Nephron progenitor cell (in vitro differentiated cells): ENCODE measurements at regions not wholly inside any gene's neighbourhood (a gene's known extent, or its start where the extent isn't known, plus 50 kb on each side); places are given as distances from the start of the nearest gene placed in this dataset.

Source experiments
- DNase-seq: peaks from one replicate; pipeline ENCODE4 v3.0.0; 2021
- H3K27ac Mint-ChIP-seq: 2 replicates; pipeline ENCODE4 v1.8.0; 2021; ENCODE audit warnings: mild to moderate bottlenecking, moderate library complexity, mixed read lengths
- H3K27me3 Mint-ChIP-seq: 2 replicates; pipeline ENCODE4 v1.8.0; 2021; ENCODE audit warnings: mild to moderate bottlenecking, low read depth, mixed read lengths; ENCODE audit not compliant: poor library complexity
- H3K36me3 Mint-ChIP-seq: 2 replicates; pipeline ENCODE4 v1.8.0; 2021; ENCODE audit warnings: low read depth, mixed read lengths
- H3K4me1 Mint-ChIP-seq: 2 replicates; pipeline ENCODE4 v1.8.0; 2021; ENCODE audit warnings: mixed read lengths
- H3K4me3 Mint-ChIP-seq: 2 replicates; pipeline ENCODE4 v1.8.0; 2021; ENCODE audit warnings: mild to moderate bottlenecking, moderate library complexity, mixed read lengths
- H3K9me3 Mint-ChIP-seq: 2 replicates; pipeline ENCODE4 v1.8.0; 2021; ENCODE audit warnings: mild to moderate bottlenecking, moderate library complexity, mixed read lengths
- CTCF ChIP-seq: fragments of 200-600 bp; sonication (generic); IDR thresholded peaks from 2 replicates; pipeline ENCODE4 v1.5.0; 2021; ENCODE audit warnings: antibody characterized with exemption

DNA sequence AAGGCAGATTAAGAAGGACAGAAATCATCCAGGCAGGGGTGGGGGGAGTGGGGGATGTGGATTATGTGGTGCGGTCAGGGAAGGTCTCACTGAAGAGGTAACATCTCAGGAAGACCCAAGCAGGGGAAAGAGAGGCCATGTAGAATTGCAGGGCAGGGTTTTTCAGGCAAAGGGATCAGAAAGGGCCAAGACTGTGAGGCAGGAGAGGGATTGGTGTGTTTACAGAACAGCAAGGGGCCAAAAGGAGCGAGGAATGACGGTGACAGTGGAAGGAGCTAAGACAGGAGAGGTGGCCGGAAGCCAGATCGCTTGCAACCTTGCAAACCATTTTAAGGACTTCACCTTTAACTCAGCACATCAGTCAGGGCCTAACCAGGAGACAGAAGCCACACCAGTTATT is 535.4 kb upstream of the JARID2 start:
- H3K4me3 Mint-ChIP-seq: no peak overlapping the region
- H3K36me3 Mint-ChIP-seq: peaks cover 10% of the 10 kb centered on the region
- TF ChIP-seq CTCF: no peak
- H3K27ac Mint-ChIP-seq: no peak overlapping the region
- peaks cover 3% of the 10 kb centered on the region for H3K27me3 Mint-ChIP-seq
- peaks cover 17% of the 10 kb centered on the region for H3K9me3 Mint-ChIP-seq
- H3K4me1 Mint-ChIP-seq: peaks cover 25% of the 10 kb centered on the region
- DNase-seq: no peak

GRCh38 chr6:14711056-14711703 is 534.7 kb upstream of the JARID2 start:
- no peak for DNase-seq
- H3K27ac Mint-ChIP-seq: no peak overlapping the region

GRCh38 chr6:14711704-14712379 is 534.0 kb upstream of the JARID2 start:
- Mint-ChIP-seq H3K27me3 (peaks cover 9% of the 10 kb centered on the region), H3K4me1 (peaks cover 19% of the 10 kb centered on the region), H3K4me3 (no peak overlapping the region), H3K9me3 (peaks cover 17% of the 10 kb centered on the region), H3K36me3 (peaks cover 10% of the 10 kb centered on the region), H3K27ac (no peak overlapping the region)
- DNase-seq: no peak
- no peak for TF ChIP-seq CTCF

More at GRCh38 chr6:14711056-14711703, 534.7 kb upstream of the JARID2 start:
- H3K36me3 Mint-ChIP-seq: peaks cover 10% of the 10 kb centered on the region
- H3K4me3 Mint-ChIP-seq: peak overlapping the region; percentile 11
- TF ChIP-seq CTCF: no peak
- peaks cover 21% of the 10 kb centered on the region for H3K4me1 Mint-ChIP-seq
- peaks cover 17% of the 10 kb centered on the region for H3K9me3 Mint-ChIP-seq
- peaks cover 6% of the 10 kb centered on the region for H3K27me3 Mint-ChIP-seq

DNA sequence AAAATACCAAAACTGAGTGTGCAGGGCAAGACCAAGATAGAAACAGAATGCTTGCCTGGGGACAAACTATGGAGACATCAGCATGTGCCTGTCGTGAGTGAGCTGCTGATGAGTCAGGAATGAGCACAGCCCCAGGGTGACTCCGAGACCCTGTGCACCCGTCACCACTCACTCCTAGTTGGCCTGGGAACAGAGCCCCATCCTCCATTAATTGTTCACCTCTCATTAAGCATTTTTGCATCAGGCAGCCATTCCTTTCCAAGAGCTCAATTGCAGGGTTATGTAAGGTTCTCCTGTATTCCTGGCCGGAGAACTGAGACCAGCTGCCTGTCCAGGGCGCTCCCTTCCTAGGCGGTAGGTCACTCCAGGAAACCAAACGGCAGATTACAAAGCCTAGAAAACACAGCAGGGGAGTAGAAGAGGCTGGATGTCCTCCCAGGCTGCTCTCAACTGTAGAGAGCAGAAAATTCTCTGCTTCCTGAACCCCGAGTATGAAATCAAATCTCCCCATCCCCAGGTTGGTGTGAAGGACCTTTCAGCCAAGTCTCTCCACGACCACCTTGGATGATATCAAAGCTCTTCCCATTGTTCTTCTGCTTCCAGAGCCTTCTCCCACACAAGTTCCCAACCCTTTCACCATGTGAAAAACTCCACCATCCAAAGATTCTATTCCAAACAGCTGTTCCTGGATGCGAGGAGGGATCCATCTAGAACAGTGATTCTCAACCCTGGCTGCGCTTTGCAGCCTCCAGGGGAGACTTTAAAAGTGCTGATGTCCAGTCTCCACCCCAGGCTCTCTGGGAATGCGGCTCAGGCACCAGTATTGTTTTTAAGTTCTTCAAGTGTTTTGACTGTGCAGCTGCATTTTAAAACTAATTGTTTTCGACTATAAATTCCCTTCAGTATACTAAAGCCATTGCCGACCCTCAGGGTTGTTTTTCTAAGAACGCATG is 532.6 kb upstream of the JARID2 start:
- no peak for DNase-seq
- Mint-ChIP-seq H3K4me1 (peaks cover 29% of the 10 kb centered on the region), H3K27ac (no peak overlapping the region), H3K9me3 (peaks cover 17% of the 10 kb centered on the region), H3K27me3 (peaks cover 9% of the 10 kb centered on the region), H3K36me3 (peaks cover 10% of the 10 kb centered on the region), H3K4me3 (no peak overlapping the region)
- no peak for TF ChIP-seq CTCF

- Mint-ChIP-seq H3K27ac (no peak overlapping the region), H3K9me3 (peaks cover 17% of the 10 kb centered on the region)
- no peak for TF ChIP-seq CTCF
Measured at GRCh38 chr6:14713966-14714631, 531.8 kb upstream of the JARID2 start.

More at GRCh38 chr6:14713966-14714631, 531.8 kb upstream of the JARID2 start:
- Mint-ChIP-seq H3K4me1 (peaks cover 30% of the 10 kb centered on the region), H3K4me3 (no peak overlapping the region), H3K36me3 (peaks cover 10% of the 10 kb centered on the region), H3K27me3 (peaks cover 9% of the 10 kb centered on the region)
- DNase-seq: no peak
